Activated CD8-positive, alpha-beta memory T cell treated with anti-CD3 and anti-CD28 coated beads, Interleukin-2, amount 10 ng/mL, durations not matched to agents 7 days and 5 days (primary cell): ENCODE measurements at regions not wholly inside any gene's neighbourhood (a gene's known extent, or its start where the extent isn't known, plus 50 kb on each side); places are given as distances from the start of the nearest gene placed in this dataset.

Source experiments
- ATAC-seq: fragments of 150-1000 bp; cut with Tn5 transposase; one replicate; pipeline ENCODE4 v1.10.0; 2021; ENCODE audit warnings: moderate library complexity
- CTCF ChIA-PET: fragments of 350-600 bp; sonication (Branson Sonifier 250); formaldehyde crosslinking; loops from one replicate; lab custom pipeline; 2021; ENCODE audit warnings: antibody characterized with exemption; lab: Charles Lee
- DNase-seq: peaks from one replicate; pipeline ENCODE4 v3.0.0-alpha.2; 2020
- H3K27ac Mint-ChIP-seq: one replicate; pipeline ENCODE4 v1.8.0; 2021; ENCODE audit warnings: mild to moderate bottlenecking, mixed read lengths
- H3K27me3 Mint-ChIP-seq: one replicate; pipeline ENCODE4 v1.8.0; 2021; ENCODE audit warnings: mixed read lengths
- H3K36me3 Mint-ChIP-seq: one replicate; pipeline ENCODE4 v1.8.0; 2021; ENCODE audit warnings: mild to moderate bottlenecking, mixed read lengths
- H3K4me1 Mint-ChIP-seq: one replicate; pipeline ENCODE4 v1.8.0; 2021; ENCODE audit warnings: mixed read lengths
- H3K4me3 Mint-ChIP-seq: one replicate; pipeline ENCODE4 v1.8.0; 2021; ENCODE audit warnings: mild to moderate bottlenecking, moderate library complexity, mixed read lengths
- H3K9me3 Mint-ChIP-seq: one replicate; pipeline ENCODE4 v1.8.0; 2022; ENCODE audit warnings: low read depth, mixed read lengths

DNA sequence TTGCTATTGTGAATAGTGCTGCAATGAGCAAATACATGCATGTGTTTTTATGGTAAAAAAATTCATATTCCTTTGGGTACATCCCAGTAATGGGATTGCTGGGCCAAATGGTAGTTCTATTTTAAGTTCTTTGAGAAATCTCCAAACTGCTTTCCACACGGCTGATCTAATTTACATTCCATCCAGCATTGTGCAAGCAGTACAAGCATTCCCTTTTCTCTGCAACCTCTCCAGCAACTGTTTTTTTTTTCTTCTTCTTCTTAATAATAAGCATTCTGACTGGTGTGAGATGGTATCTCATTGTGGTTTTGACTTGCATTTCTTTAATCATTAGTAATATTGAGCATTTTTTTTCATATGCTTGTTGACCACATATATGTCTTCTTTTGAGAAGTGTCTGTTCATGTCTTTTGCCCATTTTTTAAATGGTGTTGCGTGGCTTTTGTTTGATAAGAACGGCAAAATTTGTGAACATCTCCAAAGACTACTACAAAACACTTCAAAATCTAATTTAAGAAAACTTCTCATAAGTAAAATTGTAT, 136.1 kb upstream of the MYO3A start:
- DNase-seq (no peak), ATAC-seq (no peak)
- H3K4me1 Mint-ChIP-seq = no peaks in the 10 kb centered on the region
- peaks cover 3% of the 10 kb centered on the region for H3K9me3 Mint-ChIP-seq
- no peaks in the 10 kb centered on the region for H3K36me3 Mint-ChIP-seq
- no peak overlapping the region for H3K27ac Mint-ChIP-seq
- no peak overlapping the region for H3K4me3 Mint-ChIP-seq
- H3K27me3 Mint-ChIP-seq = no peaks in the 10 kb centered on the region
- CTCF ChIA-PET = no interaction called here

DNA sequence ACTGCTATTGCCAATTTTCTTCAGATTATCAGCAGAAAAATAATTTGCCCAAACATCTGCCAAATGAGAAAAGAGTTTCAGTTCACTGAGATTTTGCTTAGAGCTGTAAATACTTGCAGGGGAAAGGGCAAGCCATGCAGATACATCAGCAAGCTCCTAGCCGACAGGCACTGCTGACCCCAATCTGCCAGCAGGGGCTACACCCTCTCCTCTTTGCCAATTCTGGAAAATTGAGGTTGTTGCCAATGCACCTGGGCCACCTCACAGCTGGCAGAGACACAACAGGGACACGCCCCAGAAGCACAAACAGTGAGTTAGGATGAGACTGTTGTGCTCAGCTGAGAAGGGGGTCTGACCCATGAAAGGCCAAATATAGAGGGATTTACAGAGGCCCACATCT, 129.5 kb upstream of the MYO3A start:
- no peak for ATAC-seq
- Mint-ChIP-seq H3K27ac (no peak overlapping the region), H3K27me3 (no peaks in the 10 kb centered on the region)

DNA sequence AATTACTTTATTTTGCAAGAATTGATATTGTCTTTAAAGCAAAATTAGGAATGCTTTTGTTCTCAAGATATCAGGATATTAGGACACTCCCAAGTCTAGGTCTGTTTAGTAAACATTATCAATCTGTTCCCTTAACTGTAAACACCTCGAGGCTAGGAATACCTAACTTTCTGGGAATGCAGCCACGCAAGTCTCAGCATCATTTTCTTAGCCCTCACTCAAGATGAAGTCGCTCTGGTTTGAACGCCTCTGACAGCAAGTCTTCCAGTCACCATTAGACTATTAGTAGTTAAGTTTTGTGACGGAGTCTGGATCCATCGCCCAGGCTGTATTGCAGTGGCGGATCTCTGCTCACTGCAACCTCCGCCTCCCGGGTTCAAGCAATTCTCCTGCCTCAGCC, 128.0 kb upstream of the MYO3A start:
- no peaks in the 10 kb centered on the region for H3K9me3 Mint-ChIP-seq
- no peak overlapping the region for H3K27ac Mint-ChIP-seq
- ATAC-seq (no peak), DNase-seq (no peak)
- no peaks in the 10 kb centered on the region for H3K36me3 Mint-ChIP-seq
- no peaks in the 10 kb centered on the region for H3K4me1 Mint-ChIP-seq
- no peaks in the 10 kb centered on the region for H3K27me3 Mint-ChIP-seq
- H3K4me3 Mint-ChIP-seq = no peak overlapping the region
- CTCF ChIA-PET = no interaction called here

More for the DNA sequence above, 129.5 kb upstream of the MYO3A start:
- Mint-ChIP-seq H3K9me3 (no peaks in the 10 kb centered on the region), H3K4me3 (no peak overlapping the region), H3K4me1 (no peaks in the 10 kb centered on the region), H3K36me3 (no peaks in the 10 kb centered on the region)
- CTCF ChIA-PET = no interaction called here
- DNase-seq = no peak

DNA sequence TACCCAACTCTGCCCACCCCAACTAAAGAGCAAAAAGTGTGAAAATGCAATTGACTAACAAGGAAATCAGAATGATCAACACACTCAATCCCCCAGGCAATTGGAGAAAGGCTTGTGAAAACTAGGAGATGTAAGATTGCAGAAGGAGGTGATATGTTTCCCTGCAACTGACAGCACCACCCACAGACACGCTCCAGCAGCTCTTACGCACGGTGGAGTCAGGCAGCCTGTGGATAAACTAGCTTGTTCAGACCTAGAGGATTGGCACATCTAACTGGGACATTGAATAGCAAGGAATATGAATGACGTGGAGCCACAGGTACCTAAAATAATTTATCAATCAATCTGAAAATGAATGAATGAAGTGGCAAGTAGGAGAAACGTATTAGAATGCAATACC, 125.7 kb upstream of the MYO3A start:
- DNase-seq (no peak), ATAC-seq (no peak)
- no peaks in the 10 kb centered on the region for H3K27me3 Mint-ChIP-seq
- H3K4me3 Mint-ChIP-seq = no peak overlapping the region
- H3K4me1 Mint-ChIP-seq = no peaks in the 10 kb centered on the region
- no peaks in the 10 kb centered on the region for H3K36me3 Mint-ChIP-seq
- peaks cover 2% of the 10 kb centered on the region for H3K9me3 Mint-ChIP-seq
- CTCF ChIA-PET = no interaction called here
- H3K27ac Mint-ChIP-seq = no peak overlapping the region

DNA sequence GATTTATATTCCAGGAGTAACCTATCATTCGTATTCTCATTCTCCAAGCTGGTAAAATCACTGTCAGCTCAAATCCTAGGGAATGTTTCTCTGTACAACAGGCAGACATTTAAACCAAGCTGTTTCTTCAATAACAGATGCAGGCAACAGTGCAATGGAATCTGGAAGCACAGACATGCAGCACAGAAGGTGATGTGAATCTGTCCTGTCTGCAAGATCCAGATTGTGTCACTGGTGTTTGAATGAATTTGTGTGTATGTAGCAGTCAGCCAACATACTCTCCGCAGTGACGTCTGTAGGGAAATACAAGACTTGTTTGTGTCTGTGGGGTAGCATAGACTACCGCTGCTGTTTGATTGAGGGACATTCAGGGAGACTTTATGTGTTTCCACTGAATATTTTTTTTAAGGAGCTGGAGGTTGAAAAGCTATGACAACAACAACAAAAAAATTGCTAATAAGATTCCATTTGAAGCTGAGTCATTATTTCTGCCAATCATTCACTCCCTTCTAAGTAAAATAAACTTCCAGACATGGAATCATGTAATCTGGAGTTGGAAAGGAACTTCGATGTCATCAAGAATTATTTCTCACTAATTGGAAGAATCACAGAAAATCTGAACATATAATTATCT, 122.9 kb upstream of the MYO3A start:
- H3K36me3 Mint-ChIP-seq = no peaks in the 10 kb centered on the region
- no peak overlapping the region for H3K4me3 Mint-ChIP-seq
- no peaks in the 10 kb centered on the region for H3K4me1 Mint-ChIP-seq
- H3K27ac Mint-ChIP-seq = no peak overlapping the region
- DNase-seq = no peak
- peaks cover 2% of the 10 kb centered on the region for H3K9me3 Mint-ChIP-seq
- no peak for ATAC-seq
- CTCF ChIA-PET = no interaction called here
- no peaks in the 10 kb centered on the region for H3K27me3 Mint-ChIP-seq

DNA sequence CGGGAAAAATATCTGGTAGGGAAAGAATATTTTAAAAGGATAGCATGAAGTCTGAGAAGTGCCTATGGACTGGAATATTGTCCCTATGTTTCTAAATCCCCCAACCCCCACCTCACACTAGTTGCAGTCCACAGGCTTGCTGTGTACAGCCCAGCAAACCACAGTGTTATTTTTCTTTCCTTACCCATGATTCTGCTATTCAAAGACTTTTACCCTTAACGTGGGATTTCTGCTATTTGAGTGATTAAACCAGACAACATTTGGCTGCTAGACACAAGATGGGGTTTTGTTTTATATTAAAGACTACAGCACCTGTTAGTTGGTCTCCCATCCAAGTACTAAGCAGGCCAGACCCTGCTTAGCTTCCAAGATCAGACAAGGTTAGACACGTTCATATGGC, 120.5 kb upstream of the MYO3A start:
- DNase-seq = no peak
- H3K9me3 Mint-ChIP-seq = peaks cover 2% of the 10 kb centered on the region
- H3K27me3 Mint-ChIP-seq = no peaks in the 10 kb centered on the region
- H3K4me1 Mint-ChIP-seq = no peaks in the 10 kb centered on the region
- no peak for ATAC-seq
- H3K4me3 Mint-ChIP-seq = no peak overlapping the region
- CTCF ChIA-PET = no interaction called here
- H3K27ac Mint-ChIP-seq = no peak overlapping the region
- H3K36me3 Mint-ChIP-seq = no peaks in the 10 kb centered on the region

DNA sequence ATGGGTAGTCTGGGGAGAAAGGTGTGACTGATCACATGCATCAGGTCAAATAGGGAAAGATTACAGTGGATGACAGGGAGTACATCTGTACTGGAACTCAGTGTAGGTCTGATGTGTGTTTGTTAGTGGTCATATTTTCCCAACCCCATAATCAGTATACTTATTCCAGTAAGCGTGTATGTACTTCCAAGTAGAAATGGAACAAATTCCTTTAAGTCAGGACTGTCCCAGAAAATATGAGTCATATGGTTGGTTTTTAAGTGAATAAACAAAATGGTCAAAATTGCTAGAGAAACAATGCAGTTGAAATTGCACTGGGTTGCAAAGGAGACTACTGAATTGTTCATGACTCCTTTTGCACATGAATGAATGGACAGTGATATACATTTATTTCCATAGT, 118.8 kb upstream of the MYO3A start:
- H3K4me1 Mint-ChIP-seq = no peaks in the 10 kb centered on the region
- ATAC-seq (no peak), DNase-seq (no peak)
- no peaks in the 10 kb centered on the region for H3K27me3 Mint-ChIP-seq
- no peak overlapping the region for H3K4me3 Mint-ChIP-seq
- H3K27ac Mint-ChIP-seq = no peak overlapping the region
- CTCF ChIA-PET = no interaction called here
- peaks cover 2% of the 10 kb centered on the region for H3K9me3 Mint-ChIP-seq
- no peaks in the 10 kb centered on the region for H3K36me3 Mint-ChIP-seq

DNA sequence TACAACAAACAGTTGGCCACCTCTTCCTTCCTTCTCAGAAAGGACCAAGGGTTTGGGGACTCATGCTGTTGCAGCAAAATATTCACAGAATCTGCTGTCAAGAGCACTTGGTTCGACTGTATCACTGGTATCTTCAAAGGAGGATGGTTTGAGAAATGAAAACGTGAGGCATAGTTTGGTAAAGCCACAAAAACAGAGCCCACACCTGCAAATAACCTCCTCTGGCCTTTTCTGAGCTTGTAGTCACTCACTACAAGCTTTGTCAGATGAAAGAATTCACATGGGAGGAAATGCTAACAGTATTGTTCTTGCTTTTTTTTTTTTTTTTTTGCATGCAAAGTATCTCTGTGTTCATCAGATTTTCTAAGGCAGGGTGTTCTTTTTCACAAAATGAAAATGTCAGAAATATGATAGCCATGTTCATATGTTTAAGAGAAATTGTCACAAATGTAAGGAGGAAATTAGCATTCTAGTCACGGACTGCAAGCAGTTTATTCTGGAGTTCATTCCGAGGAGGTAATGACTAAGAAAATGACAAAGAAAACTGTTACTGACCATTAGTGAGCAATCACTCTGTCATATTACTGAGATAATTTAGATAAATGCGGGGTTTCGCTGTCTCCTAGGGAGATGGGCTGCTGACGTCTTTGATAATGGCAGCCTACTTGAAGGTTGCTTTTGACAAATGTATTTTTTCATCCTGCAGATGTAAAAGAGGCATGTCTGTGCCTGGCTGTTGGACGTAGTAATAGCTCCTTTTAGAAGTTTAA, 117.8 kb upstream of the MYO3A start:
- peaks cover 2% of the 10 kb centered on the region for H3K9me3 Mint-ChIP-seq
- H3K36me3 Mint-ChIP-seq = no peaks in the 10 kb centered on the region
- H3K27me3 Mint-ChIP-seq = no peaks in the 10 kb centered on the region
- H3K27ac Mint-ChIP-seq = no peak overlapping the region
- CTCF ChIA-PET = no interaction called here
- peaks cover 5% of the 10 kb centered on the region for H3K4me1 Mint-ChIP-seq
- no peak overlapping the region for H3K4me3 Mint-ChIP-seq
- ATAC-seq (no peak), DNase-seq (no peak)

DNA sequence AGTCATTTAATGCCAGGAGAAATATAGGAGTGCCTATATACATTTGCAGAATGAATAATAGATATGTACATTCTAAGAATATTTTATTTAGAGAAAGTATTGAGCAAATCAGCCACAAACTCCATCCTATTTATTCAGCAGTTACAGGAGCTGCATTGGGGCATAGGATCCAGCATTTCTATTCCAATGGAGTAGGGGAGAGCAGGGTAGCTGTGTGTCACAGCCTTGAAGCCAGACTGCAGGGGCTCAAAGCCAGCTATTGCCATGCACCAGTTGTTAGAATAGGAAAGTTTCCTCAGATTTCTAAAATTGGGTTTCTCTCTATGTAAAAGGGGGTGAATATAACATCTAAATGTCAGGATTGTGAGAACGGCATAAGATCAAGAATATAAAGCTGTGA, 116.8 kb upstream of the MYO3A start:
- Mint-ChIP-seq H3K9me3 (peaks cover 2% of the 10 kb centered on the region), H3K27me3 (no peaks in the 10 kb centered on the region), H3K36me3 (no peaks in the 10 kb centered on the region), H3K27ac (no peak overlapping the region), H3K4me1 (peaks cover 5% of the 10 kb centered on the region), H3K4me3 (no peak overlapping the region)
- DNase-seq (no peak), ATAC-seq (no peak)
- CTCF ChIA-PET = no interaction called here

DNA sequence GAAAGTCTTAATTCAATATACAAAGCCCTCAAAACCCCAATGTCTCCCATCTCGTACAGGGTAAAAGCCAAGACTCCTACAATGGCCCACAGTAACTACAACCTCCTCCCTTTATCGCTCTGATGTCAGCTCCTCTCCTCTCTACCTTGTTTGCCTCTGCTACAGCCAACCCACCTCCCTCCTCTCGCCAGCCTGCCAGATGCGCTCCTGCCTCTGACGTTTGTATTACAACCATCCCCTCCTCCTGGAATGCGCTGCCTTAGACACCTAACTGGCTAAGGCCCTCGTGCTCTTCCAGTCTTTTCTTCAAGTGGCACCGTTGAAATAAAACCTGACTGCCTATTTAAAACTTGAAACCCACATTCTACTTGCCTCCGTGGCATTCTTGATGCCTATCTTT, 115.3 kb upstream of the MYO3A start:
- Mint-ChIP-seq H3K4me1 (peaks cover 5% of the 10 kb centered on the region), H3K27ac (no peak overlapping the region), H3K4me3 (no peak overlapping the region), H3K36me3 (no peaks in the 10 kb centered on the region), H3K27me3 (no peaks in the 10 kb centered on the region), H3K9me3 (no peaks in the 10 kb centered on the region)
- DNase-seq = no peak
- CTCF ChIA-PET = no interaction called here
- ATAC-seq = no peak

DNA sequence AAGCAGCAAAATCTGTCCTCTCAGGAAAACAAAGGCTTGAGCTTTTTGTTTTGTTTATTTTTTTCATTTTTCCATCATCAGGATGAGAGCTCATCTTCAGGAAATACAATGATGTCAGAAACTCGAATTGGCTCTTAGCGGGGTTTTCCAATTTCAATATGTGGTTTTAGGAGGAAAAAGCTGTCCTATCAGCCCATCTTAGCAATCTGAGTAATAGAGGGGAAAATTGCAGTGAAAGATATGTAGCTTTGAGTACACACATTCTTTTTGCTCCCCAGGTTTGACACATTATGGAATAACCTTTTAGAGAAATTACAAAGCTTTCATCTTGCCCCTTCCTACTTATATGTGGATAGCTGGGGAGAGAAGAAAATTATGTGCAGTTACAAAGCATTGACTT, 113.6 kb upstream of the MYO3A start:
- no peaks in the 10 kb centered on the region for H3K27me3 Mint-ChIP-seq
- no peaks in the 10 kb centered on the region for H3K36me3 Mint-ChIP-seq
- peaks cover 5% of the 10 kb centered on the region for H3K4me1 Mint-ChIP-seq
- CTCF ChIA-PET = no interaction called here
- no peak overlapping the region for H3K27ac Mint-ChIP-seq
- no peak for DNase-seq
- H3K9me3 Mint-ChIP-seq = no peaks in the 10 kb centered on the region
- peak overlapping the region; percentile 11 for H3K4me3 Mint-ChIP-seq
- ATAC-seq = no peak

DNA sequence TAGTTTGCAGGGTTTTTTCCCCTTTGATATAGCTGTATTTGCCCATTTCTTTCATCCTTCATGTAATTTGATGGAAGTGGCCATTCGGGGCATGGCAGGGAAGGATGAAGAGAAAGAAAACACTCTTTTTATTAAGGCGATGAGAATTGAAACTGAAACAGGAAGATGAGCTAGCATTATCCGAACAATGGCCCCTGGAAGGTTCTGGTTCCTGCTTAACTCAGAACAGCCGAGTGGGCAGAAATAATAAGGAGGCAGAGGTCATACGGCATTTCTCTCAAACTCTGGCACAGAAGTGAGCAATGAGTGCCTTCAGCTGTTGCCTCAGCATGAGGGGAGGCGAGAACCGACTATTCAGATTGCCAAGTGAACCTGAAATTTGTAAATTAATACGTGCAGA, 113.2 kb upstream of the MYO3A start:
- no peaks in the 10 kb centered on the region for H3K9me3 Mint-ChIP-seq
- H3K4me1 Mint-ChIP-seq = peaks cover 5% of the 10 kb centered on the region
- no peaks in the 10 kb centered on the region for H3K27me3 Mint-ChIP-seq
- H3K4me3 Mint-ChIP-seq = peak overlapping the region; percentile 11
- CTCF ChIA-PET = no interaction called here
- H3K36me3 Mint-ChIP-seq = no peaks in the 10 kb centered on the region
- no peak overlapping the region for H3K27ac Mint-ChIP-seq
- DNase-seq (no peak), ATAC-seq (no peak)

DNA sequence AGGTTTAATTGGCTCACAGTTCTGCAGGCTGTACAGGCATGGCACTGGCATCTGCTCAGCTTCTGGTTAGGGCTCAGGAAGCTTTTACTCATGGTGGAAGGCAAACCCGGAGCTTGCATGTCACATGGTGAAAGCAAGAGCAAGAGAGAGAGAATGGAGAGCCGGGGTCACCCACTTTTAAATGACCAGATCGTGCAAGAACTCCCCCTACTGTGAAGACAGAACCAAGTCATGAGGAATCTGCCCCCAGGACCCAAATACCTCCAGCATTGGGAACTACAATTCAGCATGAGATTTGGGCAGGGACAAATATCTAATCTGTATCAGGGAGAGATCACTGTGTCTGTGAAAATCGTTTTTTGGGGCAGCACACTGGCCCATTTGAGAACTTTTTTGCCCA, 110.0 kb upstream of the MYO3A start:
- no peak for DNase-seq

DNA sequence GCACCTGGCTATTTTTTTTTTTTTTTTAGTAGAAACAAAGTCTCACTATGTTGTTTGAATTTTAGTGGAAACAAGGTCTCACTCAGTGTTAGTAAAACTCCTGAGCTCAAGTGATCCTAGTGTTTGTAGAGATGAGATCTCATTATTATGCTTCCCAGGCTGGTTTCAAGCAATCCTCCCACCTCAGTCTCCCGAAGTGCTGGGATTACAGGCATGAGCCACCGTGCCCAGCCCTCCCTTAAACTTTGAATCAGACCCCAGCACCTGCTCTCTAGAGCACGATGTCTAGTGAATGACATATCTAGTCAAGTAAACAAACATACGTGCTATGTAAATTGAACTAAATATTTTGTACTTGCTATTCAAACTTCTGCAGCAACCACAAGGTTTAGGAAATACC, 105.6 kb upstream of the MYO3A start:
- no peaks in the 10 kb centered on the region for H3K4me1 Mint-ChIP-seq
- no peak for ATAC-seq
- H3K4me3 Mint-ChIP-seq = no peak overlapping the region
- H3K9me3 Mint-ChIP-seq = no peaks in the 10 kb centered on the region
- CTCF ChIA-PET = no interaction called here
- no peak for DNase-seq
- no peak overlapping the region for H3K27ac Mint-ChIP-seq
- no peaks in the 10 kb centered on the region for H3K36me3 Mint-ChIP-seq
- no peaks in the 10 kb centered on the region for H3K27me3 Mint-ChIP-seq

More for the DNA sequence above, 110.0 kb upstream of the MYO3A start:
- Mint-ChIP-seq H3K9me3 (no peaks in the 10 kb centered on the region), H3K27ac (no peak overlapping the region), H3K4me1 (peaks cover 5% of the 10 kb centered on the region), H3K36me3 (no peaks in the 10 kb centered on the region), H3K27me3 (no peaks in the 10 kb centered on the region), H3K4me3 (no peak overlapping the region)
- CTCF ChIA-PET = no interaction called here
- ATAC-seq = no peak
